ENCODE measurements at regions not wholly inside any gene's neighbourhood (a gene's known extent, or its start where the extent isn't known, plus 50 kb on each side); places are given as distances from the start of the nearest gene placed in this dataset.

DNA sequence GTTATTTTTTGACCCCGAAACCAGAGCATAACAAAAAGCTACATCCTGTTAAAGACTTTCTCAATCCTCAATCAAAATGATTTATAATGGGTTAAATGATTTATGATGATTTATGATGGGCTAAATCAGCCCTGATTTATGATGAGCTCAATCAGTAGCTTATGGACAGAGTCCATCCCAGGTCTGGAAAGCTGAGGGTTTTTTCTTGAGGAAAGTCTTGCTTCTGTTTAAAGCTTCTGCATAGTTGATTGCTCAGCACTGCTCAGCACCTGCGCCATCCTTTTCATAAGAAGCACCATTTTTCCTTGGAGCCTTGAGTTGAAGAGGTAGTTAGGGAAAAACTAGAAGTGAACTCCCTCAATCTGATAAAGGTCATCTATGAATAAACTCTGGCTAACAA, 356.8 kb downstream of the CYRIA start:
- DNase-seq (ENCODE audit: low read depth) = no peak
- TF ChIP-seq, protein P1, sequence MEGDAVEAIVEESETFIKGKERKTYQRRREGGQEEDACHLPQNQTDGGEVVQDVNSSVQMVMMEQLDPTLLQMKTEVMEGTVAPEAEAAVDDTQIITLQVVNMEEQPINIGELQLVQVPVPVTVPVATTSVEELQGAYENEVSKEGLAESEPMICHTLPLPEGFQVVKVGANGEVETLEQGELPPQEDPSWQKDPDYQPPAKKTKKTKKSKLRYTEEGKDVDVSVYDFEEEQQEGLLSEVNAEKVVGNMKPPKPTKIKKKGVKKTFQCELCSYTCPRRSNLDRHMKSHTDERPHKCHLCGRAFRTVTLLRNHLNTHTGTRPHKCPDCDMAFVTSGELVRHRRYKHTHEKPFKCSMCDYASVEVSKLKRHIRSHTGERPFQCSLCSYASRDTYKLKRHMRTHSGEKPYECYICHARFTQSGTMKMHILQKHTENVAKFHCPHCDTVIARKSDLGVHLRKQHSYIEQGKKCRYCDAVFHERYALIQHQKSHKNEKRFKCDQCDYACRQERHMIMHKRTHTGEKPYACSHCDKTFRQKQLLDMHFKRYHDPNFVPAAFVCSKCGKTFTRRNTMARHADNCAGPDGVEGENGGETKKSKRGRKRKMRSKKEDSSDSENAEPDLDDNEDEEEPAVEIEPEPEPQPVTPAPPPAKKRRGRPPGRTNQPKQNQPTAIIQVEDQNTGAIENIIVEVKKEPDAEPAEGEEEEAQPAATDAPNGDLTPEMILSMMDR (IDR thresholded peaks at IDR 0.05; ENCODE audit: insufficient read depth, low read length) = no peak

GRCh38 chr2:16304876-16305590, 360.6 kb downstream of the CYRIA start:
- no peak for DNase-seq (ENCODE audit: low read depth)
- TF ChIP-seq, protein P1 (IDR thresholded peaks at IDR 0.05; ENCODE audit: insufficient read depth, low read length) = no peak
- no peak overlapping the region for H3K4me3 ChIP-seq (ENCODE audit: low read depth, low read length)

More for the DNA sequence above, 356.8 kb downstream of the CYRIA start:
- H3K4me3 ChIP-seq (ENCODE audit: low read depth, low read length) = no peak overlapping the region

DNA sequence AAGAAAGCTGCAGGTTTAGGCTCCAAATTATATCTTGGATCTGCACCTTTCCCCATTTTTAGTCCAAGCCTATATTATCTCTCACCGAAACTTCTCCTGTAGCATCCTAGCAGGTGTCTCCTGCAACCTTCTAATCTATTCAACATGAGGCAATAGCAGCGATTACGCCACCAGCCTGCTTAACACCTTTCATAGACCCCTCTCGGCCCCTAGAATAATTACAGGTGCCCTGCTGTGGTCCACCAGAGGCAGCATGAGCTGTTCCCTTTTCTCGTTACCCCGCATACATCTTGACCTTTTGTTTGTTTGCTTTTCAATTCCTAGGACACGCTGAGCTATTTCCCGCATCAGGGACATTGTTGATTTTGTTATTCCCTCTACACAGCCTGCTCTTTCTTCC, 361.9 kb downstream of the CYRIA start:
- no peak for DNase-seq (ENCODE audit: low read depth)
- TF ChIP-seq, protein P1 (IDR thresholded peaks at IDR 0.05; ENCODE audit: insufficient read depth, low read length) = no peak
- H3K4me3 ChIP-seq (ENCODE audit: low read depth, low read length) = no peak overlapping the region

GRCh38 chr2:16303273-16303577, 362.4 kb downstream of the CYRIA start:
- TF ChIP-seq, protein P1 (IDR thresholded peaks at IDR 0.05; ENCODE audit: insufficient read depth, low read length) = no peak
- no peak overlapping the region for H3K4me3 ChIP-seq (ENCODE audit: low read depth, low read length)
- no peak for DNase-seq (ENCODE audit: low read depth)

- no peak overlapping the region for H3K4me3 ChIP-seq (ENCODE audit: low read depth, low read length)
- TF ChIP-seq, protein P1 (IDR thresholded peaks at IDR 0.05; ENCODE audit: insufficient read depth, low read length) = no peak
- no peak for DNase-seq (ENCODE audit: low read depth)
These were observed 362.3 kb downstream of the MYCN start for GRCh38 chr2:16302431-16303272.

DNA sequence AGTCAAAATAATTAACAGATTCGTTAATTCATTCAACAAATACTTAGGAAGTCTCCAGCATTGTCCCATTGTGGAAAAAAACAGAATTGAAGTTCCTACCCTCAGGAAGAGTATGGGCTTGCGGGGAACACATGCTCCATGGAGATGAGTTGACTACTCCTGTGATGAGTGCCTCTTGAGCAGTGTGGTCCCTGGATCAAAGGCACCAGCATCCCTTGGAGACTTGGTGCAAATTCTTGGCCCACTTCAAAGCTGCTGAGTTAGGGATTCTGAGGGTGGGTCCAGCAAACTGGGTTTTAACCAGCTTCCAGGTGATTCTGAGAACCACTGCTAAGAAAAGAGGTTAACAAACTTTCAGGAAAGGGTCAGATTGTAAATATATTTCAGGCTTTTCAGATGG, 361.6 kb downstream of the MYCN start:
- TF ChIP-seq, protein P1 (IDR thresholded peaks at IDR 0.05; ENCODE audit: insufficient read depth, low read length) = no peak
- H3K4me3 ChIP-seq (ENCODE audit: low read depth, low read length) = no peak overlapping the region
- no peak for DNase-seq (ENCODE audit: low read depth)

All from fibroblast of the aortic adventitia (primary cell).